ENCODE measurements at regions not wholly inside any gene's neighbourhood (a gene's known extent, or its start where the extent isn't known, plus 50 kb on each side); places are given as distances from the start of the nearest gene placed in this dataset.

DNA sequence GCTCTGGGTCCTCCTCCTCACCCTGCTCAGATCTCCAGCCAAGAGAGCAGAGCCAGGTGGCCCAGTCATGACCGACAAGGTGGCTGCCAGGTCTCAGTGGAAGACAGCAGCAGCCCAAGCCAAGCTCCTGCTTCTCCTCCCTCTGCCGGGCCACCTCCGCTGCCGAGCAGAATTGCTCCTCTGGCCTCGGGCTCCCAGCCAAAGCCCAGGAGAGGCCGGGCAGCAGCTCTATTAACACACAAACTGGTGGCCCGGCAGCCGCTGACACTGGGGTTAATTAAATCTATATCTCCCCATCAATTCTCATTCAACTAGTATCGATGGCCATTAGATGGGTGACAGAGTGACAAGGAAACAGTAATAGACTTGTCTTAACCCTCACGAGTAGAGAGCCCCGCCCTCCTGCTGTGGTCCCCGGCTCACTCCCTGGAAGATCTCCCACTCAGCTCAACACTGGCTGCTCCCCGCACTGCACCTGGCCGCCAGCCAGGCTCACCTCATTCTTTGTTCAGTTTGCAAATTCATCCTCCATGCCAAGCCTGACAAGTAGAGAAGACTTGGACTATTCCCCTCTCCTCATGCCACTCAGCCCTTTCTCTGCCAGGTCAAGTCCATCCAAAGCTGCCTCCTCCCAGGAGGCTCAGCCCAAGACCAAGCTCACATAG is 74.1 kb upstream of the UNC5B start:
- no peak for DNase-seq (ENCODE audit: low read depth)

DNA sequence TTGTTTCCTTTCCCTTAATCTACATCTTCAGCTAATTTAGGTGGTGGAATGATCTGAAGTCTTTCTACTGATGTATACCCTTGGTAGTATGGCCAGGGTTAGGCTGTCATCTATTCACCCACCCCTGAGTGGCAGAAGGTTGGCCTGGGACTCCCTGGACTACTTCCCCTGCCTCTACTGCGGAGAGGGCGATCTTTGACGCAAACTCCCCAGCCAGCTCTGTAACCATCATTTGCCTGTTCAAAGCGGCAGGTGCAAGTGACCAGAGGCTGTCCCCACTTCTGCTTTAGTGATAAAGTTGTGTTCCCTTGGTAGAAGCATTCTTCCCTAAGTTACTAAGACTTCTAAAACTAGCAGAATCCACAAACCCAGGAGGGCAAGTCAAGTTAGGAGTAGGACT is 70.8 kb upstream of the UNC5B start:
- DNase-seq (ENCODE audit: low read depth): no peak

DNA sequence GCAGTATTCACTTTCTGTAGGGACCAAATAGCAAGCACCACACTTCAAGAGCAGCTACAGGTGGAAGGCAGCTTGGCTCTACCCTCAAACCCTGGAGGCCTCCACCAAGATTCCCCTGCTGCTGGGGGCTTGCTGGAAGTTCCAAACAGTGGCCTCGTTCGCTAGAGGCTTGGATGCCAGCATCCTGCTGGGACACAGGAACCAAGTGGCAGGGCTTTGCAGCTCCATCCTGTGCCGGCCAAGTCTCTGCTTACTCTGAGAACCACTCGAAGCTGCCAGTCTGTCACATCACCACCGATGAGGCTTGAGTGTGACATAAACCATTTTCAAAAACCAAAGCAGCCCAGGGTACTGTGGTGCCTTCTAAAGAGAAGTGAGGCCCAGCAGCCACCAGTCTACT is 69.2 kb upstream of the UNC5B start:
- no peak for DNase-seq (ENCODE audit: low read depth)

DNA sequence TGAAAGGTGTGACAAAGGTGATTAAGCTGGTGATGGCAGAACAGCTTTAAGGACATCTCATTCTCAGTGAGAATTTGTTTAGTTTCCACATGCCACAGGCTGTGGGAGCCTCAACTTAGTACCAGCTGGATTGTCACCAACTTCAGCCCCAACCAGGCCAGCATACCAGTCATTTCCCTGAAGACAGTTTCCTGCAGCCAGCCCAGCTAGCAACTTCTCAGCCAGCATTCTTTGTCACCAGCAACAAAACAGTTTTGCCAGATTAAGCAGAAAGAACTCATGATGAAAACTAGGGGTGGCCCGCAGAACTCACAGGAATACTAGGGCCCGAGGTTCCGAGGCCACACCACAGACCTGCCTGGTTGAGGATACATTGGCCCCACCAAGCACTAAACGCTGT is 68.8 kb upstream of the UNC5B start:
- no peak for DNase-seq (ENCODE audit: low read depth)

DNA sequence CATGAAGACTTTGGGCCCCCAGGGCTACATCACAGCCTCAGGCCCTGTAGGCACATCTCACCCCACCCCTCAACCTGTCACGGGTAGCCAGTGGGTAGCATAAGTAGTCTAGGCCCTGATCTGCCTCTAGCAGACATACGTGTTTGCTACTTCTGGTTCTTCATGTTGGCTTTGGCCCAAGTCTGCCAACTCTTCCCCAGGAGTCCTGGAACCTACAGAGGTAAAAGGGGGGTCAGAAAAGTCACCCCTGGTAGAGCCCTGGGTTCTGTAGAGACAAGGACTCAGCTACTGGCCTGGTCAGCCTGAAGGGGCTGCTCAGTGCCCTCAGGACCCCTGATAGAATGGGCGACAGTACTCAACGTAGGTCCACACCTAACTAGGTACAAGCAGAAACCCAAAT is 67.5 kb upstream of the UNC5B start:
- DNase-seq (ENCODE audit: low read depth): no peak

GRCh38 chr10:71145352-71145945 is 66.9 kb upstream of the UNC5B start:
- no peak for DNase-seq (ENCODE audit: low read depth)

- DNase-seq (ENCODE audit: low read depth): peak; percentile 84
Observed at GRCh38 chr10:71150796-71151195, 61.6 kb upstream of the UNC5B start.

DNA sequence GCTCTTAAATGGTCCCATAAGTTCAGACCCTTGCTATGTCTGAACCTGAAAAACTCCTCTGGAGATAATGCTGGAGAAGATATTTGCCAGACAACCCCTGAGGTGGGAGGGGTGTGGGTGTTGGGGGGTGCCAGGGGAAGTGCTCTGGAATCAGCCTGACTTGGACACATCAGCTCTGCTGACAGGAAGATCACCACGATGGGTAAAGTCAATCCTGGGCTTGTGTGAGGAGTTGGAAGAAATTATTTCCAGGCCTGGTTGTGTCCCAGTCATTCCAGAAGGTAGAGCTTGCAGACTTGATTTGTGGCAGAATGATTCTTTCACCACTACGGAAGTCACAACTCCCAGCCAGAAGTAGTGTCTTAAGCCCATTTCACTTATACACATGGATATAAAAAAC is 60.3 kb upstream of the UNC5B start:
- DNase-seq (ENCODE audit: low read depth): no peak

DNA sequence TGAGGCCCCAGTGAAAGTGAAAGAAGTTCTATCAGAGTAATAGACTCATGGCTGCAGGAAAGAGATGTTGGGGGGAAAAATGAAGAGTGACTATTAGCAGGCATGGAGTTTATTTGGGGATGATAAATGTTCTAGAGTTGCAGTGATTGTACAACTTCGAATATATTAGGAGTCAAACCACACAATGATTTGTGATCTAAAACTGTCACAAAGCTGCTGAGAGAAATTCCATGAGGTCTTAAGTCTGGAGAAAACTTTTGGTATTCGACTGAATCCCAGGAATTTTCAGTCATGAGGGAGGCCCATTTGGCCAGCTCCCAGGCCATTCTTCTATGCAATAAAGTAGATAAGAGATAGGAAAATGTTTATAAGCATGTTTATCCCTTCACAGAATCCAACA is 55.9 kb upstream of the UNC5B start:
- no peak for DNase-seq (ENCODE audit: low read depth)

DNA sequence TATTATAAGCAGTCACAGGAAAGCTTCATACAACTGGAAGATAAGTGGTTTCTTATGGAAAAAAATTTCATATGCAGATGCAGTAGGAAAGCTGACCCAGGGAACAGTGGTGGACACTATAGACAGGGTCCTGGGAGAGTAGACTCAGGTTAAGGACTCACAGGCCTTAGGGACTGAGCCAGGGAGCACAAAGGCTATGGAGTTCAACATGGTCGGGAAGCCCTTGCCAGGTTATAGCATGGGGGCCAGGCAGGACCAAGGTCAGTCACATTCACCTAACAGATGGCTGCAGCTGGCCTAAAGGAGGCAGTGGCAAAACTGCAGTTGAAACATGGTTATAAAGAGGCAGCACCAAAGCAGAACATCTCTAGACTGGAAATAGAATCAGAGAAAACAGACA is 54.9 kb upstream of the UNC5B start:
- DNase-seq (ENCODE audit: low read depth): no peak

GRCh38 chr10:71158251-71158650 is 54.1 kb upstream of the UNC5B start:
- no peak for DNase-seq (ENCODE audit: low read depth)

DNA sequence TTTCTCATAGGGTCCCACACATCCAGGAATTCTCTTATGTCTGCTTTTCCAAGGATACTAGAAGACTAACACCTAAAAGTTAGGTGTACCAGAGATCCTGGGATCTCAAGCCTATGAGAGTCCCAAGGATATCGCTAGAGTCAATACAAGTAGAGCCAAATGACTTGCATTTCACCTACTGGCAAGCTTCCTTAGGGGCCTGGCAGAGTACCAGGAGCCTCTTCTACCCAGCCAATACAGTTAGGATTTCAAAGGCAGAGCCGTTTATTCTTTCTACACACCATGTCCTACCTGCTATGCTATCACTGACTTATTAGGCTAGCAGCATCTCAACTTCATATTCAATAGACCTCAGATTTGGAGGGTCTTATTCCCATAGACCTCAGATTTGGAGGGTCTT is 53.5 kb upstream of the UNC5B start:
- DNase-seq (ENCODE audit: low read depth): no peak

DNA sequence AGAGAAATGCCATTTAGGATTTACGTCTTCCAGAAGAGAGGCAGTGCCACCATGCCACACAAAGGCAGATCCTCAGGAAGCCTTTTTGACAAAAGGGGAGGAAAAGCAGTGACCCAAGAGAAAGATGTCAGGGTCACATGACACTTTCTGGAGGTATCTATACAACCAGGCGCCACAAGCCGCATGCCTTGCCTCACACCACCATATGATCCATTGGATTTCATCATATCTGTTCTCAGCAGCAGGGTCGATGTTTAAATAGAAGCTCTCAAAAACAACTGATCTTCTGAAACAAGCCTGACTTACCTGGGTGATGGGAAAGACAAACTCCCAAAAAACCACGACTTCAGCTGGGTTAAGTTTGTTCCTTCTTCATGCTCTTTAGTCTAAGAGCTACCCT is 52.5 kb upstream of the UNC5B start:
- no peak for DNase-seq (ENCODE audit: low read depth)

- no peak for DNase-seq (ENCODE audit: low read depth)
Observed at GRCh38 chr10:71161425-71161824, 50.9 kb upstream of the UNC5B start.

All from myocyte (in vitro differentiated cells).